Gastroesophageal sphincter (tissue), 3 donors: ENCODE measurements at regions not wholly inside any gene's neighbourhood (a gene's known extent, or its start where the extent isn't known, plus 50 kb on each side); places are given as distances from the start of the nearest gene placed in this dataset.

ENCODE experiments used
- CTCF ChIP-seq, 4 experiments: fragments of 200-600 bp in 2 of 4; fragments of 450-650 bp in 2 of 4; sonication (generic) in 1 of 4; IDR thresholded peaks; one replicate each; pipeline ENCODE4 v1.5.1; 2017 to 2019; ENCODE audit warnings: antibody characterized with exemption in 4 of 4, mild to moderate bottlenecking in 2 of 4, moderate library complexity in 2 of 4
- EP300 ChIP-seq: sonication (generic); formaldehyde crosslinking; IDR thresholded peaks from one replicate; pipeline ENCODE4 v1.6.1; 2017; ENCODE audit warnings: antibody characterized with exemption, mild to moderate bottlenecking
- POLR2A ChIP-seq, 2 donors: fragments of 450-650 bp; IDR thresholded peaks; one replicate each; pipeline ENCODE4 v1.6.1; 2017; ENCODE audit warnings: antibody characterized with exemption in 2 of 2, mild to moderate bottlenecking in 2 of 2, moderate library complexity in 1 of 2
- POLR2AphosphoS5 ChIP-seq: sonication (generic); formaldehyde crosslinking; IDR thresholded peaks from one replicate; pipeline ENCODE4 v1.6.1; 2017; ENCODE audit warnings: antibody characterized with exemption

GRCh38 chr10:88119160-88119559 lies 255.7 kb downstream of the PTEN start:
- TF ChIP-seq CTCF (IDR thresholded peaks at IDR 0.05), result no peak
- no peak for TF ChIP-seq POLR2A (IDR thresholded peaks at IDR 0.05)
- TF ChIP-seq POLR2AphosphoS5, result no peak
- TF ChIP-seq EP300, result no peak
